Mucosa of descending colon (tissue), 3 donors: ENCODE measurements at regions not wholly inside any gene's neighbourhood (a gene's known extent, or its start where the extent isn't known, plus 50 kb on each side); places are given as distances from the start of the nearest gene placed in this dataset.

Source experiments
- ATAC-seq: fragments of 200-7000 bp; cut with Tn5 transposase; one replicate; pipeline ENCODE4 v1.9.1; 2020; ENCODE audit warnings: mild to moderate bottlenecking, moderate library complexity
- DNase-seq, 3 donors: peaks; one replicate each; pipeline ENCODE4 v3.0.0-alpha.2; 2020
- H3K36me3 ChIP-seq: fragments of 200-600 bp; one replicate; pipeline ENCODE4 v1.8.0; 2021; ENCODE audit warnings: low read depth, mild to moderate bottlenecking
- H3K4me1 ChIP-seq: fragments of 200-600 bp; one replicate; pipeline ENCODE4 v1.8.0; 2021; ENCODE audit warnings: low read depth, mild to moderate bottlenecking
- H3K4me3 ChIP-seq: fragments of 200-600 bp; one replicate; pipeline ENCODE4 v1.8.0; 2021; ENCODE audit warnings: mild to moderate bottlenecking
- H3K9me3 ChIP-seq: fragments of 200-600 bp; one replicate; pipeline ENCODE4 v1.8.0; 2021; ENCODE audit warnings: mild to moderate bottlenecking
- intact Hi-C, 2 donors: fragments of 100-400 bp; cut with DNase I in 1 of 2; cut with micrococcal nuclease in 1 of 2; formaldehyde crosslinking; loops; one replicate each; pipeline versions ENCODE4 v1.11.0 to v1.11.1; 2022; cut with DNase I, micrococcal nuclease
- TF ChIP-seq, protein P1 (sequence below): fragments of 200-600 bp; IDR thresholded peaks from one replicate; pipeline ENCODE4 v1.8.0; 2022; ENCODE audit warnings: antibody characterized with exemption, mild to moderate bottlenecking
- donor health status: DM: no; HTN: no; CAD: no; lungs with moderate emphysema.
- donor health status: DM: no; HTN: no; CAD: no.
- donor health status: DM: no; HTN: yes; CAD: no.

DNA sequence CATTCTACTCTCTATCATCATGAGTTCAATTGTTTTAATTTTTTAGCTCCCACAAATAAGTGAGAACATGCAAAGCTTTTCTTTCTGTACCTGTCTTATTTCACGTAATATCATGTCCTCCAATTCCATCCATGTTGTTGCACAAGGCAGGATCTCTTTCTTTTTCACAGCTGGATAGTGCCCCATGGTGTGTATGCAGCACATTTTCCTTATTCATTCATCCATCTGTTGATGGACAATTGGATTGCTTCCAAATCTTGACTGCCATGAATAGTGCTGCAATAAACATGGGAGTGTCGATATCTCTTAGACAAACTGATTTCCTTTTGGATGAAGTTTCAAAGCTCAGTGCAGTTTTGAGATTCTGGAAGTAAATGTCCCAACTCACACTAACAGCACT, 326.9 kb downstream of the FGF9 start:
- intact Hi-C loops = no loop called here
- no peaks in the 10 kb centered on the region for H3K9me3 ChIP-seq
- H3K4me3 ChIP-seq = no peak overlapping the region
- H3K36me3 ChIP-seq = no peaks in the 10 kb centered on the region
- DNase-seq (peak in 1 of 3 donors; percentile 46), ATAC-seq (peak; percentile 92)
- peaks cover 7% of the 10 kb centered on the region for H3K4me1 ChIP-seq
- TF ChIP-seq, protein P1, sequence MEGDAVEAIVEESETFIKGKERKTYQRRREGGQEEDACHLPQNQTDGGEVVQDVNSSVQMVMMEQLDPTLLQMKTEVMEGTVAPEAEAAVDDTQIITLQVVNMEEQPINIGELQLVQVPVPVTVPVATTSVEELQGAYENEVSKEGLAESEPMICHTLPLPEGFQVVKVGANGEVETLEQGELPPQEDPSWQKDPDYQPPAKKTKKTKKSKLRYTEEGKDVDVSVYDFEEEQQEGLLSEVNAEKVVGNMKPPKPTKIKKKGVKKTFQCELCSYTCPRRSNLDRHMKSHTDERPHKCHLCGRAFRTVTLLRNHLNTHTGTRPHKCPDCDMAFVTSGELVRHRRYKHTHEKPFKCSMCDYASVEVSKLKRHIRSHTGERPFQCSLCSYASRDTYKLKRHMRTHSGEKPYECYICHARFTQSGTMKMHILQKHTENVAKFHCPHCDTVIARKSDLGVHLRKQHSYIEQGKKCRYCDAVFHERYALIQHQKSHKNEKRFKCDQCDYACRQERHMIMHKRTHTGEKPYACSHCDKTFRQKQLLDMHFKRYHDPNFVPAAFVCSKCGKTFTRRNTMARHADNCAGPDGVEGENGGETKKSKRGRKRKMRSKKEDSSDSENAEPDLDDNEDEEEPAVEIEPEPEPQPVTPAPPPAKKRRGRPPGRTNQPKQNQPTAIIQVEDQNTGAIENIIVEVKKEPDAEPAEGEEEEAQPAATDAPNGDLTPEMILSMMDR = no peak

DNA sequence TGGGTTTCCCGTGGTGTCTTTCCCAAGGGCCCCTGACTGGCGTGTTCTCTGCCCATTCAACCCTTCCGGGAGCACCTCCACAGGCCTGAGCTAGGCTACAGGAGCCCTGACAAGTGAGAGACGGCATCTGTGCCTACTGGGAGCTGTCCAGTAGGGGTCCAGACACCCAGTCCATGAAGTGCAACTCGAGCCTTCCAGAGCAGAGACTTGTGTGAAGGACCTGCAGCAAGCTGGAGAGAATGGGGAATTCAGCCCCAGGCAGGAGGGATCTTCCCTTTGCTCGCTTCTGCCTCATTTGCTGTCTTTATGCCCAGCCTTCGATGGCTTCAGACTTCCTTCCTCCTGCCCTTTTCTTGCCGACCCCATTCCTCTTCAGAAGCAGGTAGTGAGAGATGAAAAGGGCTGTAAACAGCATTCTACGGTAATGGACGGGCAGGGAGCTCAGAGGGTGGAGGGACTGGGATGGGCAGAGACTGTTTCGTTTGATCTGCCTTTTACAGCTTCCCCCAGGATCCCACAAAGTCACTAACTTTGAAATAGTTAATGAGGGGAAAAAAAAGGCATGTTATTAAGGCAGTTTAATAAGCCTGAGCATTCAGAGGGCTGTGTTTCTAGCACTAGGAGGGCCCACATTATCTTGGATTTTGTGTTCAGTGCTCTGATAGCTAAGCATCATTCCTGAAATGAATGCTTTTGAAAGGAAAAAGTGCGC, 327.6 kb downstream of the FGF9 start:
- H3K4me1 ChIP-seq = peaks cover 7% of the 10 kb centered on the region
- TF ChIP-seq, protein P1 = no peak
- no peaks in the 10 kb centered on the region for H3K9me3 ChIP-seq
- intact Hi-C loops = no loop called here
- no peaks in the 10 kb centered on the region for H3K36me3 ChIP-seq
- DNase-seq (no peak), ATAC-seq (peak; percentile 59)
- H3K4me3 ChIP-seq = no peak overlapping the region

DNA sequence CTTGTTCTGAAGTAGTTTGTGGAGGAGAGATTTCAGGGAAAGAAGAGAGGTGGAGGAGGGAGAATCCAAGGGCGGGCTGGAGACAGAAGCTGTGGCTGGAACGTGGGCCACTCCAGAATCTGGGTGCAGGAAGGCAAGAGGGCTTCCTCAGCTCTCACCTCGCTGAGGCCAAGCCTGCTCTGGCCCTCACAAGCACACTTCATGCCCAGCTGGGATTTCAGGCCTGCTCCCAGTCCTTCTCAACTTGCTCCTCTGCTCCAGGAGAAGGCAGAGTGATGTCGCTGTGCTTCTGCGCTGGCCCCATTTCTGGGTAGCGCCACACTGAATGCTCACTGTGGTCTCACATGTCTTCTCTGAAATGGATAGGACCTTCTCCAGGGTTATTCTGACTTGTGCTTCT, 328.8 kb downstream of the FGF9 start:
- Histone ChIP-seq H3K4me1 (peaks cover 7% of the 10 kb centered on the region), H3K9me3 (no peaks in the 10 kb centered on the region), H3K36me3 (no peaks in the 10 kb centered on the region), H3K4me3 (no peak overlapping the region)
- DNase-seq (no peak), ATAC-seq (no peak)
- TF ChIP-seq, protein P1 = no peak
- intact Hi-C loops = no loop called here

DNA sequence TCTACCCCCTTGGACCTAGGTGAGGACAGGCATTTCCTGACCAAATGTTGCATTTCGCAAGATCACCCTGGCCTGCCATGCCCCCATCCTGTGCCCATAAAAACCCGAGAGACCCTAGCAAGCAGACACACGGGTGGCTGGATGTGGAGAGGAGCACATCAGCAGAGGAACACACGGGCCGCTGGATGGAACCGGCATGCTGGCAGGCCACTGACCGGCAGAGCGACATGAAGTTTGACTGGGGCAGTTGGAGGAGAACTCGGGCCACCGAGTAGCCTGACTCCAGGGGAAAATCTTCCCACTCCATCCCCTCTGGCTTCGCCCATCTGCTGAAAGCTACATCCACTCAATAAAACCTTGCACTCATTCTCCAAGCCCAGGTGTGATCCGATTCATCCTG, 329.3 kb downstream of the FGF9 start:
- intact Hi-C loops = no loop called here
- Histone ChIP-seq H3K4me3 (no peak overlapping the region), H3K4me1 (peaks cover 7% of the 10 kb centered on the region), H3K36me3 (no peaks in the 10 kb centered on the region), H3K9me3 (no peaks in the 10 kb centered on the region)
- ATAC-seq (no peak), DNase-seq (no peak)
- TF ChIP-seq, protein P1 = no peak

DNA sequence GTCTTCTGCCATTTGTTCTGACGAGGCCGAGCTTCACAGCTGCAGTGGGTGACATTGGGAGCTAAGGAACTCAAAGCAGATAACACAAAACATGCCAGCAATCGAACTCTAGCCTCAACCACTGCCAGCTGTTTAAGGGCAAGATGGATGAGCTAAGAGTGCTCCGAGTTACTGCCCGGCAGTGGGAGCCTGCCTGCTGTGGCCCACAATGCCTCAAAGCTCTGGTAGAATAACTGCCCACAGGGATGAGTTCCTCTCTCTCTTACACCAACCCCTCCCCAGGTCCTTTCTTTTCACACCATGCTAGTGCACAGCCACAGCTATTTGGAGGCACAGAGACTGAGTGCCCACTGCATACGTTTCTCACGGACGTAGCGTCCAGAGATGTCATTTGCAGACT, 330.5 kb downstream of the FGF9 start:
- Histone ChIP-seq H3K4me3 (no peak overlapping the region), H3K36me3 (no peaks in the 10 kb centered on the region), H3K9me3 (no peaks in the 10 kb centered on the region), H3K4me1 (peaks cover 7% of the 10 kb centered on the region)
- no peak for DNase-seq
- intact Hi-C loops = no loop called here
- TF ChIP-seq, protein P1 = no peak
- no peak for ATAC-seq

DNA sequence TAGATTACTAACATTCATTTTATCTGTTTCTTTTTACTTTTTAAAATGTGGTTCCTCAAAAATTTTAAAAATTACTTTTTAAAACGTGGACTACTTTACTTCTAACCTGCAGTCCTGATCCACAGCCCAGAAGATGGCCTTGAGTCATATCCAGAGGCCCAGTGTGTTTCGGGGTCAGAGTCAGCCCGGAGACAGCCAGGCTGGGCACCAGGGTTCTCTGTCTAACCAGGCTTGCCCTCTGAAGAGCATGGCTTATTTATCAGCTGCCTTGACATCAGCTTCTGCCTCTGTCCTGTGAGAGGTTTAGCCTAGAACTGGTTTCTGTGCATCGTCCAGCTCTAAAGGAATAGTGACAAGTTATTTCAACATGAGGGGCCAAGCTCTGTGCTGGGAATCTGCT, 332.0 kb downstream of the FGF9 start:
- intact Hi-C loops = no loop called here
- peaks cover 4% of the 10 kb centered on the region for H3K4me1 ChIP-seq
- ATAC-seq = no peak
- TF ChIP-seq, protein P1 = no peak
- no peak overlapping the region for H3K4me3 ChIP-seq
- H3K36me3 ChIP-seq = no peaks in the 10 kb centered on the region
- DNase-seq = no peak
- no peaks in the 10 kb centered on the region for H3K9me3 ChIP-seq
